ENCODE measurements at regions not wholly inside any gene's neighbourhood (a gene's known extent, or its start where the extent isn't known, plus 50 kb on each side); places are given as distances from the start of the nearest gene placed in this dataset.

- no peak for DNase-seq
These were observed 279.5 kb downstream of the ZNF536 start for GRCh38 chr19:30651691-30652090.

GRCh38 chr19:30651066-30651465 is 278.9 kb downstream of the ZNF536 start:
- no peak for DNase-seq

GRCh38 chr19:30649934-30650614 is 277.9 kb downstream of the ZNF536 start:
- DNase-seq: peak; percentile 11 to 21

- DNase-seq: no peak
These were observed 277.0 kb downstream of the ZNF536 start for GRCh38 chr19:30648866-30649862.

- no peak for DNase-seq
These were observed 275.9 kb downstream of the ZNF536 start for GRCh38 chr19:30647891-30648720.

GRCh38 chr19:30646806-30647205 is 274.6 kb downstream of the ZNF536 start:
- no peak for DNase-seq

- DNase-seq: no peak
These were observed 273.9 kb downstream of the ZNF536 start for GRCh38 chr19:30645946-30646577.

GRCh38 chr19:30640252-30640965 is 268.2 kb downstream of the ZNF536 start:
- DNase-seq: no peak

GRCh38 chr19:30638889-30639288 is 266.7 kb downstream of the ZNF536 start:
- no peak for DNase-seq

GRCh38 chr19:30637926-30638325 is 265.7 kb downstream of the ZNF536 start:
- no peak for DNase-seq

GRCh38 chr19:30634996-30635975 is 263.1 kb downstream of the ZNF536 start:
- DNase-seq: no peak

- no peak for DNase-seq
These were observed 262.1 kb downstream of the ZNF536 start for GRCh38 chr19:30634131-30634830.

- DNase-seq: no peak
These were observed 258.8 kb downstream of the ZNF536 start for GRCh38 chr19:30631033-30631370.

- no peak for DNase-seq
These were observed 258.3 kb downstream of the ZNF536 start for GRCh38 chr19:30630289-30631032.

- DNase-seq: no peak
These were observed 256.9 kb downstream of the ZNF536 start for GRCh38 chr19:30629086-30629485.

- DNase-seq: no peak
These were observed 254.4 kb downstream of the ZNF536 start for GRCh38 chr19:30626626-30626966.

- DNase-seq: no peak
These were observed 253.9 kb downstream of the ZNF536 start for GRCh38 chr19:30625947-30626625.

GRCh38 chr19:30622276-30622675 is 250.1 kb downstream of the ZNF536 start:
- DNase-seq: no peak
